ENCODE measurements at regions not wholly inside any gene's neighbourhood (a gene's known extent, or its start where the extent isn't known, plus 50 kb on each side); places are given as distances from the start of the nearest gene placed in this dataset.

GRCh38 chr5:120174089-120174488 is 290.0 kb upstream of the PRR16 start:
- TF ChIP-seq, protein P1, sequence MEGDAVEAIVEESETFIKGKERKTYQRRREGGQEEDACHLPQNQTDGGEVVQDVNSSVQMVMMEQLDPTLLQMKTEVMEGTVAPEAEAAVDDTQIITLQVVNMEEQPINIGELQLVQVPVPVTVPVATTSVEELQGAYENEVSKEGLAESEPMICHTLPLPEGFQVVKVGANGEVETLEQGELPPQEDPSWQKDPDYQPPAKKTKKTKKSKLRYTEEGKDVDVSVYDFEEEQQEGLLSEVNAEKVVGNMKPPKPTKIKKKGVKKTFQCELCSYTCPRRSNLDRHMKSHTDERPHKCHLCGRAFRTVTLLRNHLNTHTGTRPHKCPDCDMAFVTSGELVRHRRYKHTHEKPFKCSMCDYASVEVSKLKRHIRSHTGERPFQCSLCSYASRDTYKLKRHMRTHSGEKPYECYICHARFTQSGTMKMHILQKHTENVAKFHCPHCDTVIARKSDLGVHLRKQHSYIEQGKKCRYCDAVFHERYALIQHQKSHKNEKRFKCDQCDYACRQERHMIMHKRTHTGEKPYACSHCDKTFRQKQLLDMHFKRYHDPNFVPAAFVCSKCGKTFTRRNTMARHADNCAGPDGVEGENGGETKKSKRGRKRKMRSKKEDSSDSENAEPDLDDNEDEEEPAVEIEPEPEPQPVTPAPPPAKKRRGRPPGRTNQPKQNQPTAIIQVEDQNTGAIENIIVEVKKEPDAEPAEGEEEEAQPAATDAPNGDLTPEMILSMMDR (IDR thresholded peaks at IDR 0.05): no peak
- no peak for TF ChIP-seq POLR2A (IDR thresholded peaks at IDR 0.05)
